GM18861 (cell line): ENCODE measurements at regions not wholly inside any gene's neighbourhood (a gene's known extent, or its start where the extent isn't known, plus 50 kb on each side); places are given as distances from the start of the nearest gene placed in this dataset.

Experiments
- ATAC-seq: cut with Tn5 transposase; IDR thresholded peaks from one replicate; pipeline ENCODE4 v1.9.1; 2021; ENCODE audit not compliant: unreplicated experiment

GRCh38 chr5:97400537-97400936 is 217.5 kb upstream of the RIOK2 start:
- no peak for ATAC-seq

GRCh38 chr5:97405941-97406340 is 222.9 kb upstream of the RIOK2 start:
- no peak for ATAC-seq

- no peak for ATAC-seq
Observed at GRCh38 chr5:97406946-97407676, 224.1 kb upstream of the RIOK2 start.

- ATAC-seq = no peak
Observed at GRCh38 chr5:97408331-97408730, 225.3 kb upstream of the RIOK2 start.

- no peak for ATAC-seq
Observed at GRCh38 chr5:97412959-97413358, 229.9 kb upstream of the RIOK2 start.

GRCh38 chr5:97417986-97418385 is 234.9 kb upstream of the RIOK2 start:
- ATAC-seq = no peak

GRCh38 chr5:97418462-97418861 is 235.4 kb upstream of the RIOK2 start:
- ATAC-seq = no peak

DNA sequence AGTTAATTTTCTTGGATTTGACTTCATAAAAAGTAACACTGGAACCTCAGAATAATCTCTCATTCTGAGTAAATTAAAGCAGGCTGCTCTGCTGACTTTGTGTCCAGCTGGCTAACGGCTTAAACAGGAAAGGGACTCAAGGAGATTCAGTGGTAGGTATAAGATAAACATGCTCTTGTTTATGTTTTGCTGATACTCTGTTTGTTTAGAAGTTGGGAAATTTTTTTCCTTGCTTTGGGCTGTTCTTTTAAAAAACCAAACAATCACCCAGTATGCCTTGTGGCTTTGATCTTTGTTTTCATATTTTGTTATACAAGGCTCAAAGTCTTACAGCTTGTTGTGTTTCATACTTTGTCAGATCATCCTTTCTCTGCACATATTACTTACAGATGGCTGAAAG is 237.6 kb upstream of the RIOK2 start:
- no peak for ATAC-seq

DNA sequence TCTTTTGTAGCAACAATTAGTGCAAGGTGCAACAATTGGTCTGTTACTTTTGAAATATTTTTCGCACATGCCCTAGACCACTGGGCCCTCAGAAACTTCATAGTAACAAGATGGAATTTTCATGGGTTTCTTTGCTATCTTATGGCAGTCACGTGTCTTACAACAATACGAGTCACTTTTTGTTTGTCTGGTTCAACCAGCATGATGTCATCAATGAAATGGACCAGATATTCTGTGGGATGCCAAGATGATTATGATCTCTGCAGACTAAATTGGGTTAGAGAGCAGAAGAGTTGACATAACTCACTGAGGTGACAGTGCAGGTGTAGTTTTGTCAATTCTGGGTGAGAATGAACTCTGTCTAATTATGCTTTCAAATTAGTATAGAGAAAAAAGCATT is 239.6 kb upstream of the RIOK2 start:
- ATAC-seq = no peak

DNA sequence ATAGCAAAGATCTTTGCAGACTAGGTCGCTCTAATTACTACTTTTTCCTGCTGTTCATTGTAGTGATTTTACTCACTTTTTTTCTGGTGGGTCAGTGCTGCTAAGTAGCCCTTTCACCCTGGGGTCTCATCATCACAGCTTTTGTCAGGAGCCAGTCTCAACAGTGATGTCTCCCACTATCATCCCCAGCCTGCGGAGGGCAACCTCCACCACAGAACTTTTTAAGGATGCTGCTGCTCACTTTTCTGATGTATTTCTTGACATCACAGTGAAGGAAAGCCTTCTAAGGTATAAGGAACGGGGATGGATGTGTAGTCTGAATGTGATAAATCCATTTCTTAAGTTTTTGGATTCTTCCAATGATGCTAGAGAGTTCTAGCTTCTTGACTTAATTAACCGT is 242.5 kb upstream of the RIOK2 start:
- ATAC-seq = no peak

DNA sequence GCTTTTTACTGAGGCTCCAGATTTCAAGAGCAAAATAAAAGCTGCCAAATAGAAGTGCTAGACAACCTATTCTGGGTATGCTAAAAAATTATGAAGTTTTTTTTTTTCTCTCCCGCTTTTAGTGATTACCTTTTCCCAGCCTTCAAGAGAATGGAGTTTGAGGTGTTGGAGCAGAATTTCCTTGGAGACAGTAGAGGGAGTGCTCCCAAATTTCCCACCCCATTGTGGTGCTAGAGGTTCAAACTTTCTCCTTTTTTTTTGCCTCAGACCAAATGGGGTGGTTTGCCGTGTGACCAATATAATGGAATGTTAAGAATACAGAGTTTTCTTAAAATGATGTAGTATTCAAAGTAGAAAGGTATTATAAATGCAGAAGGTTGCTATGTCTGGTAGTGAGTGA is 244.2 kb upstream of the RIOK2 start:
- no peak for ATAC-seq

DNA sequence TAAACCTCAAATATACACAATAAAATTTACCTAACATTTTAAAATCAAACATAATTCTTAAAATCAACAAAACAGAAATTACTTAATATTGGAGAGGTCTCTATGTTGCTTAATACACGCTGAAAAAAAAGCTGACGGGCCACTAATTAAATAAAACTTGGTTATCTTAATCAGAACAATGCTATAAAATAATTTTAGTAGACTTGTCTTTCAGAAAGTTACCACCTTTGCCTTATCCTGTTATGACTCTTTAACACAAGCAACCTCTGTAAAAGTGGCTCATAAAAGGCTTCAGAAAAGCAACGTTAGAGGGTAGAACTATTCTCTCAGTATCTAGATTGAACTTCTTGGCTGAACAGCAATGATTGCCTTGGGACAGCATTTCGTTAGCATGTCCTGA is 251.0 kb upstream of the RIOK2 start:
- no peak for ATAC-seq

DNA sequence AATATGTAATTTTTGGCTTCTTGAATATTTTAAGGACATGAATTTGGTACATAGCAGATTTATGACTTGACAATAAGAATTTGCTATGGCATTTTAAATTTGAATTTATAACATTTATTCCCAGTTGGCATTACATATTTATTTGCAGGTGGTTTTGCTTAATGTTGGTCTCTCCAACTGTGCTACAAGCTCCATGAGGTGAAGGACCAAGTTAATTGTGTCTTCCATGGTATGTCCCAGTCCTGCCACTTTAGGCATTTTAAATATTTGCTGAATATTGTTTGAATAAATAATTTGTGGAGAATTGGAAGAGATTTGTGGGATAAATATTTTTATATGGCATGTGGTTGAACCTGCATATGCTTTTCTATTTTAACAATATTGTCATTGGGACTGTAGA is 253.4 kb upstream of the RIOK2 start:
- ATAC-seq = no peak

DNA sequence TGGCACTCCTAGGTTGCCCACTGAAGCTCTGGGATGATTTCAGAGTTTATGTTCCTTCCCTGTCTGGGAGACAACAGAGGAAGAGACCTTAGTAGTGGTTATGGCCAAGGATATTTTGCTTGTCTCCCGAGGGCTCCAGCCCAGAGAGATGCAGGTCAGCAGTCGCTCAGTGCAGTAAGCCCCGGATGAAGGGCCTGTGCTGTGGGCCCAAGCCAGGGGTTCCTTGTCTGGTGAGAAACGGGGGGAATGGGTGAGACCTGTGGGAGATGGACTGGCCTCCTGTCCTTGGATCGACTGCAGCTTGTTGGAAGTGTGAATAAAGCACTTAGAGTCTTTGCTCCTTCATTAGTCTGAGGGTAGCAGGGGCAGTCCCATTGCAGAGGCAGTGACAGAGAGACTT is 260.7 kb upstream of the RIOK2 start:
- no peak for ATAC-seq

DNA sequence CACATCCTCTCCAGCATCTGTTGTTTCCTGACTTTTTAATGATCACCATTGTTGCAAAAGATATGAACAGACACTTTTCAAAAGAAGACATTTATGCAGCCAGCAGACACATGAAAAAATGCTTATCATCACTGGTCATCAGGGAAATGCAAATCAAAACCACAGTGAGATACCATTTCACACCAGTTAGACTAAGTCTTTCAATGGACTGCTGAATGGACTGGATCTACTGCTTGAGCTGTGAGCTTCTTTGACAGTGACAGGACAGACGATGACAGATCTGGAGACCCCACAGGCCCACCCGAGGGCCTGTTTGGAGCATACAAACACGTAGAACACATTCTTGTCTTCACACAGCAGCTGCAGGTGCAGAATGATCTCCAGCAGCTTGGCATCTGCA is 266.1 kb upstream of the RIOK2 start:
- no peak for ATAC-seq

GRCh38 chr5:97452646-97453045 is 269.6 kb upstream of the RIOK2 start:
- no peak for ATAC-seq

- ATAC-seq = no peak
Observed at GRCh38 chr5:97453263-97453662, 270.2 kb upstream of the RIOK2 start.

- no peak for ATAC-seq
Observed at GRCh38 chr5:97454015-97454414, 271.0 kb upstream of the RIOK2 start.

DNA sequence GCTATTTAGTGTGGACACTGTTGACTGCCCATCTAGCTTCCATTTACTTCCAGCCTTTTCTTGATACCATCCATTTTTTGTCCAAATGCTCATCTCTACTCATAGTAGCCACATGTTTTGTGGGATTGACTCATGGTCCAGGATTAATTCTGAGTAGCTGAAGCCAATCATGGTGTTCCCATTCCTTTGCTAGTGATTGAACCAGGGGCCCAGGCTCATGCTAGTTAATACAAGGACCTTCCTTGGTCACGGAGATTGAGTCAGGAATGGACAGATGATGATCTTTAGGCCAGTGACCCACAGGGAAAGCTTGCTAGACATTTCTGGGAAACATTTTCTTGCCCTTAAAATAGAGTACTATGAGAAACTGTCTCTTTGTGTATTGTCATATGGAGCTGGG is 272.9 kb upstream of the RIOK2 start:
- no peak for ATAC-seq

- peak; percentile 47 for ATAC-seq
Observed at GRCh38 chr5:97458851-97459250, 275.8 kb upstream of the RIOK2 start.

- ATAC-seq = no peak
Observed at GRCh38 chr5:97471951-97472350, 288.9 kb upstream of the RIOK2 start.

DNA sequence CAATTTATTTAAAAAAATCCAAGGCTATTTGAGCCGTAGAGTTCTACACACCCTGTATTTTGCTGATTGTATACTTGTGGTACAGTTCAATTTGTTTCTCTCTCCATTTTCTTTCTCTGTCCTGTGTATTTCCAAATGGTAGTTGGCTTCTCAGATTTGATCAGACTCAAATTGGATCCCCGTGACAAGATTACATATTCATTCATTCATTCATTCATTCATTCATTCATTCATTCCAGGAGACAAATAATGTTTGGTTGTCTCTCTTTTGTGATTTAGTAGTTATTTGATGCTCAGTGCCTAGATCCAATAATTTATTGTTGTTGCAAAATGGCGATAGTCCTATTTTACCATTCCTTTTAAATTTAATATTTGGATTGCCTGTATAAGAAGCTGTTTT is 292.8 kb upstream of the RIOK2 start:
- no peak for ATAC-seq

GRCh38 chr5:97476852-97477534 is 293.9 kb upstream of the RIOK2 start:
- no peak for ATAC-seq
